ENCODE measurements at regions not wholly inside any gene's neighbourhood (a gene's known extent, or its start where the extent isn't known, plus 50 kb on each side); places are given as distances from the start of the nearest gene placed in this dataset.
A peak's percentile ranks its signal among the peaks of the same experiment; 100 is the strongest.

- no peak; the same call in 1 of the 2 replicates for TF ChIP-seq CHD1 (IDR thresholded peaks at IDR 0.05; ENCODE audit: low read depth, low read length)
These were observed 106.2 kb upstream of the CELF2 start (continued) for GRCh38 chr10:10911471-10911921.

- no CpG with 5 or more reads among the region's 4 CpGs for WGBS, 2 experiments (ENCODE audit: extremely low coverage in 2 of 2, insufficient read length in 1 of 2)
- no peaks in the 10 kb centered on the region for H3K9me1 ChIP-seq (ENCODE audit: insufficient read depth, low read length)
- no peak overlapping the region for H2BK20ac ChIP-seq (ENCODE audit: low read depth, low read length)
- H2AK5ac ChIP-seq (ENCODE audit: low read depth, low read length), result no peak overlapping the region
- H3K4ac ChIP-seq (ENCODE audit: low read depth, low read length), result no peak overlapping the region
- no peaks in the 10 kb centered on the region for H3K9me3 ChIP-seq (ENCODE audit: control insufficient read depth, insufficient read depth, low read length)
- intact Hi-C loops (cut with micrococcal nuclease) (loop anchor here (2.0 kb wide), 1 partner anchor 119 kb away; no protein-coding TSS in a partner anchor), in situ Hi-C loops (cut with MboI; ENCODE audit: low sequenced_read_pairs) (no loop called here), dilution Hi-C loops (cut with HindIII; ENCODE audit: low sequenced_read_pairs, unreplicated experiment) (no loop called here)
- no peak overlapping the region for H2AK9ac ChIP-seq (replicated peaks; ENCODE audit: low read depth, low read length, poor library complexity)
- H3K18ac ChIP-seq (ENCODE audit: low read depth, low read length), result no peak overlapping the region; the same call in 1 of the 2 replicates
- no peaks in the 10 kb centered on the region for H4K20me1 ChIP-seq (ENCODE audit: insufficient read depth, low read length)
- H3K4me1 ChIP-seq (ENCODE audit: control insufficient read depth, insufficient read depth, low read length), result peaks cover 3% of the 10 kb centered on the region; the same call in 1 of the 2 replicates
- H3K27me3 ChIP-seq (ENCODE audit: control insufficient read depth, insufficient read depth, low read length), result no peaks in the 10 kb centered on the region
- no peak overlapping the region for H3K56ac ChIP-seq (ENCODE audit: extremely low read depth, insufficient read depth, low read length)
- H2BK15ac ChIP-seq (ENCODE audit: low read depth, low read length), result no peak overlapping the region
- H4K91ac ChIP-seq (ENCODE audit: insufficient read depth, low read depth, low read length), result no peak overlapping the region
- no TSS peak for BruUV-seq (replicated peaks)
- H2AFZ ChIP-seq (replicated peaks; ENCODE audit: low read length, poor library complexity), result no peak overlapping the region
- no peak overlapping the region for H4K5ac ChIP-seq (ENCODE audit: low read depth, low read length)
- TF ChIP-seq MAFK (IDR thresholded peaks at IDR 0.05; ENCODE audit: low read depth, low read length) (peak; percentile 12; the same call in 1 of the 2 replicates), RCOR1 (IDR thresholded peaks at IDR 0.05; ENCODE audit: insufficient replicate concordance, low read length) (no peak)
- H3K9ac ChIP-seq (ENCODE audit: low read depth, low read length), result no peak overlapping the region
- no peak for DNase-seq
- no peaks in the 10 kb centered on the region for H3K36me3 ChIP-seq (ENCODE audit: control insufficient read depth, insufficient read depth, low read length)
- no peak overlapping the region for H2BK5ac ChIP-seq (ENCODE audit: low read depth, low read length, poor library complexity, severe bottlenecking)
- no peak overlapping the region for H3K4me3 ChIP-seq (ENCODE audit: insufficient read depth, low read depth, low read length)
- ATAC-seq (ENCODE audit: low read depth), result no peak
- CTCF ChIA-PET, result interaction anchor here (0.6 kb wide), 1 partner anchor 1597 kb away, joined by 3 read pairs; no protein-coding TSS in a partner anchor
- H3K79me1 ChIP-seq (ENCODE audit: low read depth in 1 of 2, low read length in 2 of 2), result no peaks in the 10 kb centered on the region
- no peak overlapping the region for H2BK120ac ChIP-seq (ENCODE audit: low read depth, low read length)
- no peak overlapping the region for H3K4me2 ChIP-seq (ENCODE audit: low read depth, low read length)
- H3K23ac ChIP-seq (ENCODE audit: low read depth, low read length), result no peak overlapping the region
- no peak overlapping the region for H3K27ac ChIP-seq (ENCODE audit: insufficient read depth, low read length)
- H4K8ac ChIP-seq (ENCODE audit: low read depth in 2 of 2, low read length in 2 of 2), result no peak overlapping the region
- no peak overlapping the region for H3K14ac ChIP-seq (replicated peaks; ENCODE audit: low read depth, low read length)
- POLR2A ChIA-PET (ENCODE audit: unreplicated experiment), result no interaction called here
These were observed 103.5 kb upstream of the CELF2 start for GRCh38 chr10:10914144-10914543.

All from IMR-90 (cell line).